GM19023 (cell line): ENCODE measurements at regions not wholly inside any gene's neighbourhood (a gene's known extent, or its start where the extent isn't known, plus 50 kb on each side); places are given as distances from the start of the nearest gene placed in this dataset.
"Not testable (repeated sequence)": the region's sequence is repeated elsewhere in the genome, so short reads cannot be mapped to it uniquely, and the experiment has no call there.

ENCODE experiments used
- ATAC-seq: cut with Tn5 transposase; IDR thresholded peaks from one replicate; pipeline ENCODE4 v1.9.1; 2021; ENCODE audit warnings: mild to moderate bottlenecking, moderate library complexity; ENCODE audit not compliant: unreplicated experiment

GRCh38 chr5:92662741-92663140 lies 918.3 kb downstream of the NR2F1-AS1 start:
- ATAC-seq, result no peak

DNA sequence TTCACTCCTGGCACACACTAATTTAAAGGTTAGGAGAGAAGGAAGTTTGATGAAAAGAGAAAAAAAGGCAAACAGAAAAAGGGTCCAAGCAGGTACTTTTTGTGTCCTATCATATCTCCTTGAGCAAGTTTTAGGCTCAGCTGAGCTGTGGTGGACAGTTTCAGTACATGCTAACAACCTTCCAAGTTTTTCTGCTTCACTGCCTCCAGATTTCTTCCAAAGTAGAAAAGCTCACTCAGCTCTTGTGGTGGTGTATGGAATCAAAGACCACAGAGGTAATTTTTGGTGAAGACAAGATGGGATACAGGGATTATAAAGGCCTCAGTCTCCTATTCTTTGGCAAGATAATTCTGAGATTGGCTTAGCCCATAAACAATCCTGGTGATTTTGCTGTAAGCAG lies 921.8 kb downstream of the NR2F1-AS1 start:
- no peak for ATAC-seq

- not testable (repeated sequence) for ATAC-seq
These were observed 926.4 kb downstream of the NR2F1-AS1 start for GRCh38 chr5:92654601-92655000.

- no peak for ATAC-seq
These were observed 927.1 kb downstream of the NR2F1-AS1 start for GRCh38 chr5:92653730-92654461.

DNA sequence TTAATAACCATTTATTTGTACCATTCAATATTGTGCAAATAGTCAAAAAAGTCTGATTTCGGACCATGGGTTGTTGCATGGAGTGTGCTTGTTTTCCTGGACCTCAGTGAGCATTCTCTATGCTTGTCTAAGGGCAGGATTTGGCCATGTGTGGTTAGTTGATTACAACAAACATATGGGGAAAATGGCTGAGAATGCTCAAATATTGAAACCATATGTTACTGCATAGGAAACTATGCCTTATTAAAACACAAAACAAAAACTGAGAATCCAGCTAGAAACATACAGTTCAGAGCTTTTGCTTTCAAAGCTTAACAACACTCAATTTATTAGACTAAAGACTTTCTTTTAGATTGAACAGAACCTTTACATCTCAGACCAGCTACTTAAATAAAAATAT lies 928.3 kb downstream of the NR2F1-AS1 start:
- ATAC-seq, result no peak

DNA sequence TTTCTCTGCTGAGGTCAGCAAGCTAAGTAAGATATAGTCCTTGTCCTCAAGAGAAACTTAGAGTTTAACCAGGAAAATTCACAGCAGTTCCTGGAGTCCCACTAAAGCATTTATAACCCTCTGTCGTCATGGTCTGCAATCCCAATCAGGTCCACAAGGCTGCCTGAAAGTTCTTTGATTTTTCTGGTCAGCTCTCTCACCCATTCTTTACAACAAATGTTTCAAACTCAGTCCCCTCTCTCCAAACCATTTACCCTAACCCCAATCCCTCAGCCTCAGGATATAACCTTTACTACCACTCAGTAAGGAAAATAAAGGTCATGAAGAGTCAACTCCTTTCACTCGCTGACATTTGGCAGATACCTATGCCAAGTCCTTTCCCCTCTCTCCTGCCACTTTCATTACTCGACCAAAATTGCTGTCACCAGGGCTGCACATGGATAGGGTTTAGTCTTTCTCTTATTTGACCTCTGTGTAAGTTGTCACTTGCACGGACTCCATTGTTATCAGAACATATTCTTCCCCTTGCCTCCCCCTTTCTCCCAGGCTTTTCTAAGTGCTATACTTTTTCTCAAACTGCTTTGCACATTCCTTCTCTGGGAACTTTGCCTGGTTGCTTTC lies 936.6 kb downstream of the NR2F1-AS1 start:
- ATAC-seq, result no peak

DNA sequence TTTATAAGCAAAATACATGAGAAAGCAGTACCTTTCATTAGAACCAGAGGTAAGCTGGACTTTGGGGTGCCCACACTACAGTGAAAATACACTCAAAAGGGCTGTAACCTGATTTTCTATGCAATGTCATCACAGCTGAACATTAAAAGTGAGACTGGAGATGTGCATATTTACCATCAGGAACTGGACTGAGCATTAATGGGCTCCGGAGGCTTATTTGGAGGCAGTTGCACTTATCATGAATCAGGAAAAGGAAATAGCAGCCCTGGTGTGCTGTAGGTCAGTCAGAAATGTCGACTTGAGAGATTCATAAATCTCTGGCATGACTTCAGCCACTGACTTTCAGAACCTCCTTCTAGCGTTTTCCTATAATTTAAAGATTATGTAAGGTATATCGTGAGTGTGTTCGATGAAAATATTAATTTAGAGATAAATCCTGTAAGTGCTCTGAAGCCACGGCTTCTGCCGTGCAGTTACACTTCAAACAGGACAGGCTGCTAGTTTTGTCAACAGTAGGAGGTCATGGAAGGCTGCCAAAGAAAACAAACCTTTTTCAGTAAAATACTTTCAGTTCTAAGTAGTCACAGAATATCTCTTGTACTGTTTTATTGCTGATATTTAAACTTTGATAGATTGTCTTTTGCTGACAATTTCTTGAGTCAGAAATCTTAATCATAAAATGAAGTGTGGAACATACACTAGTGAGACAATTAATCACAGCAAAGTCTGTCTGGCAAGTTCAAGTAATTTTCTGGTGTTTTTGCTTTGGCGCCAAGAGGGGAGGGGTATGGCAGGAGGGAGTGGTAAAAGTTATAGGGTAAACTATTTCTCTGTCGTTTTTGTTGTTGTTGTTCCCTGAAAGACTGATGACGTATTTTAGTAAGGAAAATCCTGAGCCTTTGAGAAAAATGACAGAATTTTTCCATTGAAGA lies 939.7 kb downstream of the NR2F1-AS1 start:
- no peak for ATAC-seq

DNA sequence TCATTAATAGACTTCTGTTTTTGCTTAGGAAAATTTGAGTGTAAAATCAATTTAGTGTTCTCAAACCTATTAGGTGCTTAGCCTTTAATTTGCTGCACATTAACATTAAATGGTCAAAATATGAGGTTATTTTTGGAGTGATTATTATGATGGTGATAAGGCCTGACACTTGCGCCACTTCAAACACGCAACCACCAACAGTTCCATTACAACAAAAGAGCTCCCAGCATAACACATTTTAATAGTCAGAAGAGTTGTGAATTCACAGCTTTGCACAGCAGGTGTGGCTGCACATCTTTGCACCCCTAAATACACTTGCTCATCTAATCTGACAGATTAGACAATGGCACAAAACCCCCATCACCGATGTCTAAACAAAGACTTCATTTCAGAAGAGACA lies 940.7 kb downstream of the NR2F1-AS1 start:
- ATAC-seq, result no peak

DNA sequence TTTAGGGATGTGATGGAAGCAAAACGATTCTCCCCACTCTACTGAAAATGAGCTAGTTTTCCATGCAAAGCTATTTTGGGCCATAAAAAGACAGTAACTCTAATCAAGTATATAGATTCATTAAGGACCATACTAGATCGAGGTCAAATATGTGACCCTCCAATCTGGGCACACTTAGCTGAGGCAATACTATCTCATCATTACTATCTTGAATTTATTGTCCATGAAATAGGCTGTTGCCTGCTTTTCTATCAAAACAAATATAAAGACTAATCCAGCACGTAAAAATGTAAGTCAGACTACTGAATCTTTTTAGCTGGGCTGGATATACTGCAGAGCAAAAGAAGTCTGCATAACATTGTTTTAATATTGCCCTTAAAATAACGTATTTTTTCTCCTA lies 943.1 kb downstream of the NR2F1-AS1 start:
- no peak for ATAC-seq

DNA sequence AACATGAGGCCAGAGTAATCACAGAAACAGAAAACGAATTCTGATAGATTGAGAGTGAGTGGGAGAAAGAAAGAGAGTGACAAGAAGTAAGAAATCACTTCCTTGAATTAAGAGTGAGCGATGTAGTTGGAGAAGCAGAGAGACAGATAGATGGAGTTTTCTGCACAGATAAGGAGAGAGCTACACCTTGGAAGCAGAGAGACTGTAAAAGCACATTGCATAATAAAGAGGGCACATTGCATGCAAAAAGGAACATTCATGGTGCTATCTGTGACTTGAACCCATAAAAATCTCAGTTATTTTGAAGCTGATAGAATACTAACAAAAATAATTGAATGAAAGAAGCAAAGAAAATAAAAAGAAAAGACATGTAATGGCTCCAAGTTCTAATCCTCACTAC lies 943.8 kb downstream of the NR2F1-AS1 start:
- ATAC-seq, result no peak

- ATAC-seq, result no peak
These were observed 946.0 kb downstream of the NR2F1-AS1 start for GRCh38 chr5:92635001-92635461.

DNA sequence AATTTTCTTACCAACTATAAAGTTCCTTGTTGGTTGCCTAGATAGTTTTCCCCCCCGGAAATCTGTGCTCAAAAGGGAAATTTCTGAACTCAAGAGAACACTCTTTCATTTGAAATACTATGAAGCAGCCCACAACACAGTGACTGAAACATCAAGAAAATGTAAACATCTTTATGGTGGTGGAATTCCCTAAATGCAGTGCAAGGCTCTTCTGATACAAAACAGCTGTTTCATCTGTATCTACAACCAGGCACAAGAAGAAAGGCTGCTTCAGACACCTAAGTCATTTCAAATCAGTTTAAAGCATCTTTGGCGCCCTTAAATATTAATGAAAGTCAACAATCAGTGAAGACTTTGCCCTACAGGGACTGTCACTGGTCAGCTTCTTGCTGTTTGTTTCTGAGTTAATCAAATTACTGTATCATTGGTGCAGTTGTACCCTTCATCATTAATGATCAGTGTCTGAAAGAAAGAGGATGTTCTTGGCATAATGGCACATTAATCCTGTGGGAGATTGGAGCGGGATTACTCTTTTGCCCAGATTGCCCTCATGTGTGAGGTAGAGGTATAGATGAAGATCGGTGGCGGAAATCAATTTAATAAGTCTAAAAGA lies 947.0 kb downstream of the NR2F1-AS1 start:
- ATAC-seq, result no peak

DNA sequence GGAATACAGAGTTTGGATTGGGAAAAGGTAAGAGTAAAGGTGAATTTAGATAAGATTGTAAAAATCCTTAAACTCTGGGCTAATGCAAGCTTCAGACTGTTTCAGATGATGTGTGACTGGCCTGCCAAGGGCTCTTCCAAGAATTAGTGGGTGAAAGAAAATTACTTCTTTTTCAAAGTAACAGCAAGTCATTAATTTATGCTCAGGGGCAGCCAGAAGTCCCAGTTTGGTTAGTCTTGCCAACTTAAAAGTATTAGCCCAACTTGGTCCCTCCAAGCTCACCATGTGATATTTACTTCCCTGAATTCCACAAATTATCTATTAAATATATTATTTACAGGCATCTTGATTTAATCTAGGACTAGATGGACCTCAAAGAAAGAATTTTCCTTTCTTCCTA lies 947.8 kb downstream of the NR2F1-AS1 start:
- ATAC-seq, result no peak

- ATAC-seq, result not testable (repeated sequence)
These were observed 949.8 kb downstream of the NR2F1-AS1 start for GRCh38 chr5:92631237-92631701.

DNA sequence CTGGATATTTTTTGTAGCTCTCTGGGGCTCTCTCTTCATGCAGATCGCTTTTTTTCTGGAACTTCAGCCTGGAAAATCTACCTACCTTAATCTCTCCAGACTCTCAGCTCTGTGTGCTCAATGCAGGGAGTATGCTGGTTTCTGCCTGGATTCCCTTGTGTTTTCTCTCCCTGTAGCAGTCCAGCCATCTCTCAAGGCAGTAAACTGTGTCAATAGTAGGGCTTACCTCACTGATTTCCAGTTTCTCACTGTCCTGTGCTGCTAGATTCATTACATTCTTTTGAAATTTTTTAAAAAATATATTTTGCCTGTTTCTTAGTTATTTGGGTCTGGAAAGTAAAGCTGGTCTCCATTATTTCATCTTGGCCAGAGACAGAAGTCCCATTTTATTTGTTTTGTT lies 951.4 kb downstream of the NR2F1-AS1 start:
- ATAC-seq, result no peak

GRCh38 chr5:92629000-92629399 lies 952.0 kb downstream of the NR2F1-AS1 start:
- ATAC-seq, result no peak

GRCh38 chr5:92627186-92627585 lies 953.8 kb downstream of the NR2F1-AS1 start:
- no peak for ATAC-seq

GRCh38 chr5:92616085-92616484 lies 964.9 kb downstream of the NR2F1-AS1 start:
- ATAC-seq, result no peak

DNA sequence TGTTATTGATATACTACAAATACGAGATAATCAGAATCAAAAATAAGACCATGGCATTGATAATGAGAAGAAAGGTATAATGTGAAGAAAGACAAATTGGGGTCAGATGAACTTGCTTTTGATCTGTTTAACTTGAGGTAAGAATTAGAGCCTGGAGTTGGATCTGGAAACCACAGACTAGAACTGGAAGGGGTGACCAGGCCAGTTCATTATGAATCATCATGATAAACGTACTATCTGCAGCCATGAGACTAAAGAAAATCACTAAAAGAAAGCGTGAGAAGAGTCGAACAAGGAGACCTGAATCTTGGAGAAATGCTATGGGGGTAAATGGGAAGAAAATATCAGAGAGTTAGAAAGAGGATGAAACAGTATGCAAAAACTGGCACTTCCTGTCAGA lies 967.5 kb downstream of the NR2F1-AS1 start:
- no peak for ATAC-seq

GRCh38 chr5:92610435-92610834 lies 970.6 kb downstream of the NR2F1-AS1 start:
- ATAC-seq, result not testable (repeated sequence)

GRCh38 chr5:92605591-92605990 lies 975.4 kb downstream of the NR2F1-AS1 start:
- no peak for ATAC-seq
